PC-9 (cell line): ENCODE measurements at regions not wholly inside any gene's neighbourhood (a gene's known extent, or its start where the extent isn't known, plus 50 kb on each side); places are given as distances from the start of the nearest gene placed in this dataset.

ENCODE experiments used
- BruUV-seq: library from RNA; stranded (reverse); fragments of 400-500 nt; replicated peaks from 2 replicates; lab custom pipeline; 2021; lab: Mats Ljungman, UMichigan
- CTCF ChIA-PET: fragments of 300-600 bp; sonication (Branson Sonifier 250); formaldehyde crosslinking; loops from one replicate; lab custom pipeline; 2022; ENCODE audit warnings: antibody characterized with exemption; lab: Charles Lee
- POLR2A ChIA-PET: fragments of 300-600 bp; sonication (Branson Sonifier 250); formaldehyde crosslinking; loops from one replicate; lab custom pipeline; 2022; ENCODE audit warnings: antibody characterized with exemption; ENCODE audit not compliant: unreplicated experiment; lab: Charles Lee
- DNase-seq, 2 experiments: peaks; one replicate each; pipeline versions ENCODE4 v3.0.0 to v3.0.0-alpha.2; 2015 to 2022; ENCODE audit warnings: mixed read lengths in 1 of 2
- H2AFZ ChIP-seq: fragments of 200-600 bp; sonication (generic); 2 replicates; pipeline ENCODE4 v1.8.1; 2017; ENCODE audit warnings: antibody characterized with exemption
- H3F3A ChIP-seq: fragments of 200-600 bp; sonication (generic); 2 replicates; pipeline ENCODE4 v1.8.1; 2017; ENCODE audit warnings: antibody characterized with exemption, mild to moderate bottlenecking, low read depth; ENCODE audit not compliant: insufficient read depth
- H3K27ac ChIP-seq: fragments of 200-600 bp; sonication (generic); 2 replicates; pipeline ENCODE4 v1.6.1; 2016; ENCODE audit warnings: mixed run types
- H3K27me3 ChIP-seq: fragments of 200-600 bp; sonication (generic); 2 replicates; pipeline ENCODE4 v1.6.1; 2016; ENCODE audit warnings: low read depth, mixed run types; ENCODE audit not compliant: insufficient read depth
- H3K36me3 ChIP-seq: fragments of 200-600 bp; sonication (generic); 2 replicates; pipeline ENCODE4 v1.6.1; 2016; ENCODE audit warnings: low read depth, mixed run types
- H3K4me1 ChIP-seq: fragments of 200-600 bp; sonication (generic); replicated peaks from 2 replicates; pipeline ENCODE4 v1.6.1; 2016; ENCODE audit warnings: mixed run types; ENCODE audit not compliant: insufficient read depth
- H3K4me2 ChIP-seq: fragments of 200-600 bp; sonication (generic); 2 replicates; pipeline ENCODE4 v1.6.1; 2017; ENCODE audit warnings: mixed run types
- H3K4me3 ChIP-seq: fragments of 200-600 bp; sonication (generic); 2 replicates; pipeline ENCODE4 v1.6.1; 2016; ENCODE audit warnings: mixed run types
- H3K79me2 ChIP-seq: fragments of 200-600 bp; sonication (generic); 2 replicates; pipeline ENCODE4 v1.6.1; 2017; ENCODE audit warnings: low read depth, mixed run types
- H3K9me2 ChIP-seq: fragments of 200-600 bp; sonication (generic); 2 replicates; pipeline ENCODE4 v1.8.1; 2017; ENCODE audit warnings: mild to moderate bottlenecking; ENCODE audit not compliant: insufficient read depth
- H3K9me3 ChIP-seq: fragments of 200-600 bp; sonication (generic); 2 replicates; pipeline ENCODE4 v1.8.1; 2016; ENCODE audit warnings: low read depth; ENCODE audit not compliant: insufficient read depth
- H4K20me1 ChIP-seq: fragments of 200-600 bp; sonication (generic); 2 replicates; pipeline ENCODE4 v1.8.1; 2017; ENCODE audit not compliant: insufficient read depth
- CTCF ChIP-seq: fragments of 200-600 bp; sonication (generic); conservative IDR thresholded peaks from 2 replicates; pipeline ENCODE4 v1.6.1; 2017; ENCODE audit warnings: mixed run types, antibody characterized with exemption, mild to moderate bottlenecking, moderate library complexity
- EZH2 ChIP-seq: fragments of 200-600 bp; sonication (generic); IDR thresholded peaks from 2 replicates; pipeline ENCODE4 v1.8.0; 2017; ENCODE audit warnings: antibody characterized with exemption, low read depth
- intact Hi-C: fragments of 100-400 bp; cut with micrococcal nuclease; formaldehyde crosslinking; loops from one replicate; pipeline ENCODE4 v1.10.0; 2022; ENCODE audit not compliant: unreplicated experiment

- H3K27me3 ChIP-seq = peaks cover 10% of the 10 kb centered on the region; the same call in 1 of the 2 replicates
- H3K4me2 ChIP-seq = no peak overlapping the region
- DNase-seq = no peak
- H3K9me2 ChIP-seq = no peaks in the 10 kb centered on the region
- CTCF ChIA-PET = no interaction called here
- H3K4me3 ChIP-seq = no peak overlapping the region
- H4K20me1 ChIP-seq = no peaks in the 10 kb centered on the region
- no peaks in the 10 kb centered on the region for H3K36me3 ChIP-seq
- no peaks in the 10 kb centered on the region for H3K9me3 ChIP-seq
- H3K79me2 ChIP-seq = no peaks in the 10 kb centered on the region
- POLR2A ChIA-PET = no interaction called here
- BruUV-seq = no TSS peak
- H3K27ac ChIP-seq = no peak overlapping the region
- TF ChIP-seq CTCF = no peak
- TF ChIP-seq EZH2 = no peak
- H3K4me1 ChIP-seq = no peaks in the 10 kb centered on the region
- H2AFZ ChIP-seq = no peak overlapping the region
- H3F3A ChIP-seq = no peaks in the 10 kb centered on the region
- intact Hi-C loops = no loop called here
Measured at GRCh38 chr5:166979307-166979895, 1312.0 kb upstream of the WWC1 start.

GRCh38 chr5:166980666-166981065, 1310.8 kb upstream of the WWC1 start:
- no peaks in the 10 kb centered on the region for H3K9me3 ChIP-seq
- no peaks in the 10 kb centered on the region for H3F3A ChIP-seq
- intact Hi-C loops = no loop called here
- CTCF ChIA-PET = no interaction called here
- no peak overlapping the region for H3K27ac ChIP-seq
- POLR2A ChIA-PET = no interaction called here
- no peaks in the 10 kb centered on the region for H4K20me1 ChIP-seq
- TF ChIP-seq EZH2 = no peak
- no peak for TF ChIP-seq CTCF
- H3K4me1 ChIP-seq = no peaks in the 10 kb centered on the region
- H3K36me3 ChIP-seq = no peaks in the 10 kb centered on the region
- DNase-seq = no peak
- H3K79me2 ChIP-seq = no peaks in the 10 kb centered on the region
- no peaks in the 10 kb centered on the region for H3K9me2 ChIP-seq
- no peak overlapping the region for H2AFZ ChIP-seq
- no TSS peak for BruUV-seq
- H3K27me3 ChIP-seq = no peaks in the 10 kb centered on the region
- no peak overlapping the region for H3K4me2 ChIP-seq
- no peak overlapping the region for H3K4me3 ChIP-seq

- no peak for TF ChIP-seq EZH2
- no peak for TF ChIP-seq CTCF
- Histone ChIP-seq H3K4me2 (no peak overlapping the region), H3K4me3 (no peak overlapping the region), H3K27ac (no peak overlapping the region), H3K36me3 (no peaks in the 10 kb centered on the region), H3K9me2 (no peaks in the 10 kb centered on the region), H3F3A (no peaks in the 10 kb centered on the region), H3K4me1 (no peaks in the 10 kb centered on the region), H2AFZ (no peak overlapping the region), H3K79me2 (no peaks in the 10 kb centered on the region), H3K27me3 (no peaks in the 10 kb centered on the region), H3K9me3 (no peaks in the 10 kb centered on the region), H4K20me1 (no peaks in the 10 kb centered on the region)
- ChIA-PET POLR2A (no interaction called here), CTCF (no interaction called here)
- intact Hi-C loops = no loop called here
- BruUV-seq = no TSS peak
- DNase-seq = no peak
Measured at GRCh38 chr5:166982226-166982625, 1309.2 kb upstream of the WWC1 start.
